ENCODE measurements at regions not wholly inside any gene's neighbourhood (a gene's known extent, or its start where the extent isn't known, plus 50 kb on each side); places are given as distances from the start of the nearest gene placed in this dataset.

DNA sequence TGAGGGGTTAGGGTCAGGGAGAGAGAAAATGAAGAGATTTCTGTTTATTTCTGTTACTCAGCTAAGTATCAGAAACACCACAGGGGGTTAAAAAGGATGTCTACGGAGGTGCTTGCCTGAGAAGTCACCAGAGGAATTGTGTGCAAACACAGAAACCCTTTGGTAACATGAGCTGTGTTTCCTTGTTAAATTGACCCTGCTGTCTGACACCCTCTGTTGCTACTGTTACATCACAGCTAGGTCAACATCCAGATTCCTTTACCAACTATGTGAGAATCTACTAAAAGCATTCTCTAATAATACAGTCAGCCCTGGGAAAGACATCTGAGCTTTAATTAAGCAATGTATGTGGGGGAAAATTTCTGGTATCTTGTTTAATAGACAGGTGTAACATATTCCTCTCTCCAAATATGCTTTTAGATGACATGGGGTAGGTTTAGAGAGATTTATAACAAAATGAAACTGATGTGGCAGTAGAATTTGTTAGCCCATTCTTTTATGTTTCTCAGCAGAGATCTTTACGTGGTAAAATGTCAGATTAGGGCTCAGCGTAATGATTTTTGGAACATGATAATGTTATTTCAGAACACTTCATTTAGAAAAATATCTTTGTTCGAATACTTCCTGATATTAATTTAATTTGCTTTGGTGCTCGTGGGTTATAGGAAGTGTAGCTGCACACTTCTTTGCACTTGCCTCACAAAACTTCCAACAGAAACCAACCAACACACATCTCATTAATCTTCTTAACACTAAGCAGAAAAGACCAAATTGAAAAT, 168.0 kb upstream of the AHR start (continued):
- TF ChIP-seq NFAT5 (CRISPR knock-in tag; IDR thresholded peaks at IDR 0.05): no peak
- TF ChIP-seq, protein P1, sequence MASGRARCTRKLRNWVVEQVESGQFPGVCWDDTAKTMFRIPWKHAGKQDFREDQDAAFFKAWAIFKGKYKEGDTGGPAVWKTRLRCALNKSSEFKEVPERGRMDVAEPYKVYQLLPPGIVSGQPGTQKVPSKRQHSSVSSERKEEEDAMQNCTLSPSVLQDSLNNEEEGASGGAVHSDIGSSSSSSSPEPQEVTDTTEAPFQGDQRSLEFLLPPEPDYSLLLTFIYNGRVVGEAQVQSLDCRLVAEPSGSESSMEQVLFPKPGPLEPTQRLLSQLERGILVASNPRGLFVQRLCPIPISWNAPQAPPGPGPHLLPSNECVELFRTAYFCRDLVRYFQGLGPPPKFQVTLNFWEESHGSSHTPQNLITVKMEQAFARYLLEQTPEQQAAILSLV (CRISPR knock-in tag; IDR thresholded peaks at IDR 0.05; ENCODE audit: borderline replicate concordance): no peak
- no peak for TF ChIP-seq ISX (CRISPR knock-in tag; conservative IDR thresholded peaks at IDR 0.05)
- no peak for TF ChIP-seq NONO (IDR thresholded peaks at IDR 0.05)
- TF ChIP-seq NONO (CRISPR knock-in tag; conservative IDR thresholded peaks at IDR 0.05): peak; percentile 56; the same call in 1 of the 2 replicates
- peak; percentile 93 for TF ChIP-seq DPF2 (CRISPR knock-in tag; IDR thresholded peaks at IDR 0.05; ENCODE audit: borderline replicate concordance, low read depth)
- TF ChIP-seq ERF (CRISPR knock-in tag; IDR thresholded peaks at IDR 0.05): peak; percentile 94
- peak; percentile 93 for TF ChIP-seq CREM (IDR thresholded peaks at IDR 0.05)
- no peak for TF ChIP-seq CREM (CRISPR knock-in tag; IDR thresholded peaks at IDR 0.05)
- no peak for TF ChIP-seq ZNF549 (CRISPR knock-in tag; IDR thresholded peaks at IDR 0.05)
- peak; percentile 98 for TF ChIP-seq ELF3 (CRISPR knock-in tag; IDR thresholded peaks at IDR 0.05)
- no peak for TF ChIP-seq ZC3H4 (CRISPR knock-in tag; IDR thresholded peaks at IDR 0.05; ENCODE audit: borderline replicate concordance)
- TF ChIP-seq, protein P2, sequence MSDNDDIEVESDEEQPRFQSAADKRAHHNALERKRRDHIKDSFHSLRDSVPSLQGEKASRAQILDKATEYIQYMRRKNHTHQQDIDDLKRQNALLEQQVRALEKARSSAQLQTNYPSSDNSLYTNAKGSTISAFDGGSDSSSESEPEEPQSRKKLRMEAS (IDR thresholded peaks at IDR 0.05): peak; percentile 73
- peak; percentile 73 for TF ChIP-seq DMAP1 (CRISPR knock-in tag; IDR thresholded peaks at IDR 0.05)
- TF ChIP-seq HMG20A (CRISPR knock-in tag; IDR thresholded peaks at IDR 0.05; ENCODE audit: borderline replicate concordance): peak; percentile 97
- peak; percentile 97 for TF ChIP-seq MED1 (CRISPR knock-in tag; IDR thresholded peaks at IDR 0.05)
- no peak for TF ChIP-seq ZNF333 (CRISPR knock-in tag; IDR thresholded peaks at IDR 0.05; ENCODE audit: borderline replicate concordance)
- TF ChIP-seq GZF1 (CRISPR knock-in tag; IDR thresholded peaks at IDR 0.05): no peak
- no peak for TF ChIP-seq TAF1 (CRISPR knock-in tag; IDR thresholded peaks at IDR 0.05)
- no peak for TF ChIP-seq ZNF569 (CRISPR knock-in tag; IDR thresholded peaks at IDR 0.05; ENCODE audit: borderline replicate concordance)
- 0 out of 2 replicates have a peak, but pooled peaks have one; percentile 71 for TF ChIP-seq ZFP36L2 (CRISPR knock-in tag; IDR thresholded peaks at IDR 0.05)
- TF ChIP-seq KAT8 (CRISPR knock-in tag; IDR thresholded peaks at IDR 0.05): peak; percentile 82
- no peak for TF ChIP-seq KDM2A (CRISPR knock-in tag; IDR thresholded peaks at IDR 0.05; ENCODE audit: borderline replicate concordance, low read depth)
- peak; percentile 84 for TF ChIP-seq NR2F2 (IDR thresholded peaks at IDR 0.05; ENCODE audit: borderline replicate concordance, low read depth)
- TF ChIP-seq ZNF232 (CRISPR knock-in tag; IDR thresholded peaks at IDR 0.05; ENCODE audit: borderline replicate concordance): 0 out of 2 replicates have a peak, but pooled peaks have one; percentile 61
- TF ChIP-seq, protein P3, sequence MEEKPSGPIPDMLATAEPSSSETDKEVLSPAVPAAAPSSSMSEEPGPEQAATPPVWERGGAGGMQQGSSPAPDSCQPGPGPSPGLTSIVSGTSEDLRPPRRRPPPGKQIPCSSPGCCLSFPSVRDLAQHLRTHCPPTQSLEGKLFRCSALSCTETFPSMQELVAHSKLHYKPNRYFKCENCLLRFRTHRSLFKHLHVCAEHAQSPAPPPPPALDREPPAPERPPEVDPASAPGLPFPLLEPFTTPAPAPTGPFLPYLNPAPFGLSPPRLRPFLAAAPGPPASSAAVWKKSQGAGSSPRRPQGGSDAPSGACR (CRISPR knock-in tag; IDR thresholded peaks at IDR 0.05): peak; percentile 60; the same call in 1 of the 2 replicates

Measured in HepG2 (cell line).